ENCODE measurements at regions not wholly inside any gene's neighbourhood (a gene's known extent, or its start where the extent isn't known, plus 50 kb on each side); places are given as distances from the start of the nearest gene placed in this dataset.
"Not testable (repeated sequence)": the region's sequence is repeated elsewhere in the genome, so short reads cannot be mapped to it uniquely, and the experiment has no call there.

GRCh38 chr13:62502588-62502987 lies 1086.9 kb upstream of the PCDH20 start:
- DNase-seq: no peak

- DNase-seq: no peak
These were observed 1074.1 kb upstream of the PCDH20 start for GRCh38 chr13:62489731-62490130.

DNA sequence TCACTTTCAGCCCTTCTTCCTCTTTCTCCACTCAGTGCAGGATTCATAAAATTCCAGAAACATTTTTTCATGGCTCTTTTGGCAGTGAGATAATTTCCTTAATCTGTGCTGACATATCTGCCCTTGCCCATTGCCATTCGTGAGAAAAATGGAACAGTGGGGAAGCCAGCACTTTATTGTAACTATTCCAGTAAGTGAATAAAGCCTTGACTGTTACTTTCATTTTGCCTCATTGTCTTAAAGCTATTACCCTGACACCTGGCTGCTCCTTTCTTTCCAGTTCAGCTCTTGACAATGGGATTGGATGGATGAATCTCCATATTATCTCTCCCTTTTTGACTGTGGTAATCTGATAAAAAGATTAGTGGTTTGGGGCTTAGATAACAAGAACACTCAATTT lies 1068.1 kb upstream of the PCDH20 start:
- no peak for DNase-seq

GRCh38 chr13:62482351-62482750 lies 1066.7 kb upstream of the PCDH20 start:
- DNase-seq: no peak

- DNase-seq: no peak
These were observed 1058.2 kb upstream of the PCDH20 start for GRCh38 chr13:62473944-62474237.

GRCh38 chr13:62473190-62473943 lies 1057.7 kb upstream of the PCDH20 start:
- no peak for DNase-seq

DNA sequence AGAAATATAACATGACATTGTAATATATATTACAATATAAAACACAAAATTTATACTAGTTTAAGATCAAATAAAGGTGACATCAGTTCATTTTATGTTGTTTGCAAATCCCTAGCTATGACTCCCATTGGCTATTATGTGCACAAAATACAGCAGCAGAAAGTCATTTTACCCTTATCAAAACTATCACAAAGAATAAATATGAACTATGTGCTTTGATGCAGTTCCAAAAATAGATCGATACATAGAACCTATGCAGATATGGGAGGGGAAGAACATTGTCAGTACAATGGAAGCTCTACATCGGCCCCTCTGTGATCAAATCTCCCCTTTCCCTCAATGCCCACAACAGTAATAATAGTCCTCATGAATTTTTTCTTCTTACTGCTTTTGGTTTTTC lies 1038.1 kb upstream of the PCDH20 start:
- no peak for DNase-seq

DNA sequence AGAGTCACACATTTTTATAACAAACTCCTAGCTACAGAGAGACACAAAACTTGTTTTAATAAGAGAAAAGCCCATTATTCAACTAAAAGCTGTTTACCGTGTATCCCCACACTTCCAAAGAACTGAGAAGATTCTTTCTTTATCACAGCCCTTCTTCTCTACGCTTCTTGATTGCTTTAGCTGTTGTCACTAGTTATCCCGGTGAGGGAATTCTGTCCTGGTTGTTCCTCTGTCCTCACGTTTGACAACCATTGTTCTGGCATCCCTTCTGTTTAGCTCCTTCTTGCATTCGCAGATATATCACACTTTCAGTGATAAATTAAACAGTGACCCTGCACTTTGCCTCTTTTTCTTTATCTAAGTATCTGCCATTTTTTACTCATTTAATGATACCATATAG lies 1035.1 kb upstream of the PCDH20 start:
- no peak for DNase-seq

DNA sequence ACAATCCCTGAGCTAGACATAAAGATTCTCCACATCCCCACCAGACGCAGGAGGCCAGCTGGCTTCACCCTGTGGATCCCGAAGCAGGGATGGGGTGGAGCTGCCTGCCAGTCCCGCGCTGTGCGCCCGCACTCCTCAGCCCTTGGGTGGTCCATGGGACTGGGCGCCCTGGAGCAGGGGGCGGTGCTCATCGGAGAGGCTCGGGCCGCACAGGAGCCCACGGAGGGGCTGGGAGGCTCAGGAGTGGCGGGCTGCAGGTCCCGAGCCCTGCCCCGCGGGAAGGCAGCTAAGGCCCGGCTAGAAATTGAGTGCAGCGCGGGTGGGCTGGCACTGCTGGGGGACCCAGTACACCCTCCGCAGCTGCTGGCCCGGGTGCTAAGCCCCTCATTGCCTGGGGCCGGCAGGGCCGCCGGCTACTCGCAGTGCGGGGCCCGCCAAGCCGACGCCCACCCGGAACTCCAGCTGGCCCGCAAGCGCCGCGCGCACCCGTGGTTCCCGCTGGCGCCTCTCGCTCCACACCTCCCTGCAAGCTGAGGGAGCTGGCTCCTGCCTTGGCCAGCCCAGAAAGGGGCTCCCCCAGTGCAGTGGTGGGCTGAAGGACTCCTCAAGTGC lies 1032.2 kb upstream of the PCDH20 start:
- DNase-seq: not testable (repeated sequence)

DNA sequence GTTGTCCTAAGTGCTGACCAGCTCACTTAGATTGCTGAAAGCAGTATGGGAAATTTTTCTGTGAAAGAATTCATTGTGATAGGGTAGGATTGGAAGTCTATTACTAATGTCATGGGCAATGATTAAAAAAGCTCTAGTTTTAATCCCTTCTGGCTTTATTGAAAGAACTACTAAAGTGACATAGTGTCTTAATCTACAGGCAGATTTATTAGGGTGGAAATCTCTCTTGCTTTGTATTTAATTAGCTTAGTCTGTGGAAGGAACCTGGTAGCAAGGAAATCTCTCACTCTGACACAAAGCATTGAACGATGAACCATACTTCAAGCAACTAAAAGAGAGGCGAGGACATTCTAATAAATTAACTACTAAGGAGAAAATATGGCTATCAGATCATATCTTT lies 1029.2 kb upstream of the PCDH20 start:
- DNase-seq: no peak

DNA sequence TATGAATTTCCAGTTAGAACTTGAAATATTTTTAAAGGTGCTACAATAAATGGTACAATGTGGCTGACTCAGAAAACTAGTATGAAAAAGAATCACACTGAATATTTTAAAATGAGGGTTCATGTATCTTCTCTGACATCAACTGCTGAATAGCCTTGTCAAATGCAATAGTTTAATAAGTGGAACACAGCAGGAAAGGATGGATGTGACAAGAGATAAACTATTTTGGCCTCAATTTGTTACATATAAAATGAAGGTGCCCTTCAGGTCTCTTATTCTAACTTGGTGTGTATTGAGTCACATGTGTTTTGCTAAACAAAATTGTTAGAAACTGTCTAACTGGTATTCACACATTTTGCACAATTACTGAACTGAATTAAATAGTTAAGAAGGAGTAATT lies 1018.4 kb upstream of the PCDH20 start:
- no peak for DNase-seq

DNA sequence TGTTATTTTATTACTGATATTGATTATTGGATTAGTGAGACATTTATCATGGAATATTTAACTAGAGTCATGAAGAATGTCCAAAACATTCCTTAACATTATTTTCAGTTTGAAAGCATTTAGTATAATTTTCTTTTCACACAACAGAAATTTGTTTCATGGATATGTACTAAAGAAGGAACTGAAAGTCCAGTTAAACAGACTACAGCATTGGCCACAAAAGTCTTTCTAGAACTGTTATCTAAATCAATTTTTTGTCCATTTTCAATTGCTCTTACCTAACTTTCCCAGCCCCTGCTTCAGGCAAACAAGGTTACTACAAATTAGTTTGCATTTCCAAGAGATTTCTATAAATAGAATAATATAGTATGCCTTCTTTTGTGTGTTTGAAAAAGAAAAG lies 1018.0 kb upstream of the PCDH20 start:
- DNase-seq: no peak

DNA sequence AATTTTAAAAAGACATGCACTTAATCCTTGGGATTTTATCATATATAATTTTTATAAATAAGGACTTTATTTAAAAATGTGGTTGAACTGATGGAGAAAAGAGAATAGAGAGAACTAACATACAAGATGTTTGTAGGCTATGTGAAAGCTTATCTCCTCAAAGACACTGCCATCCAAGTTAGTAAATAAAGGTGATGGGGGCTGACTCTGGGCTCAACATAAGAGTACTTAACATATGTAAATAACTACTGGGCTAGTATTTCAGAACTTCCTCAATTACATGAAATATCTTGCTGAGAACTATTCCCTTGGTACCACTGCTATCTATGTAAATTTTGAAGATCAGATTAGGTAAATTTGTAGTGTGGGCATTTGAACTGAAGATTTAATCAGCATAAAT lies 1017.3 kb upstream of the PCDH20 start:
- no peak for DNase-seq

- no peak for DNase-seq
These were observed 1016.6 kb upstream of the PCDH20 start for GRCh38 chr13:62432295-62432694.

- no peak for DNase-seq
These were observed 1016.2 kb upstream of the PCDH20 start for GRCh38 chr13:62431852-62432251.

DNA sequence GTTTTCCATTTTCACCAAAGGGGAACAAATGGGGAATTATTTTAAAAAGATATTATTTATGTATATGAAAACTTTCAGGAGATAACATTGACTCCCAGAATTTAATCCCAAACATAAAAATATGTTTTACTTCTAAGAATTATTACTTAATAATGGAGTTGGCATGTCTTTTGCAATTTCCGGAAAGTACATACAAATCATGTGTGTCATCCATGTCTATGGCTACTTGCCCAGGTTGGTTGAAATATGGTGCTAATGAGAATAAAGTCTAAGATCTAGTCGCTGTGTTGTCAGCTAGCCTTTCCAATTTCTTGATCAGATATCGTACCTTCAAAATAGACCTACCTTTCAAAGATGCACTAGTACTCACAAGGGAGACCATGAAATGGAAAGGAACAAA lies 1003.2 kb upstream of the PCDH20 start:
- DNase-seq: no peak

GRCh38 chr13:62418376-62418775 lies 1002.7 kb upstream of the PCDH20 start:
- no peak for DNase-seq

GRCh38 chr13:62407871-62408270 lies 992.2 kb upstream of the PCDH20 start:
- DNase-seq: no peak

DNA sequence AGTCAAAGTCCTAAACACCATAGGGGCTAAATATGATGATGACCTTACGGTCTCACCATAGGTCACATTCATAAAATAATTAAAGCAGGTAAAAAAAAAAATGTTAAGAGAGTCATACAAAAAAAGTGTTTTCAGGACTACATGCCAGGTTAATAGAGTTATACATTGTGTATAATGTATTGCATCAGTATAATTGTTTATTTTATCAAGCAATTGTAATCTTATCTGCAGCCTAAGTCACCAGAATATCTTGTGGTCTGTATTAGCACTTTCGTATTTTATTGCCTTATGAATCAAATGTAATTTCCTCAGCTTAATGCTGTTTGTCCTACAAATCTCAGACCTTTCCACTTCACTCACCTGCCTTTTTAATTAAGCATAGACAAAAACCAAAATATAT lies 972.9 kb upstream of the PCDH20 start:
- no peak for DNase-seq

DNA sequence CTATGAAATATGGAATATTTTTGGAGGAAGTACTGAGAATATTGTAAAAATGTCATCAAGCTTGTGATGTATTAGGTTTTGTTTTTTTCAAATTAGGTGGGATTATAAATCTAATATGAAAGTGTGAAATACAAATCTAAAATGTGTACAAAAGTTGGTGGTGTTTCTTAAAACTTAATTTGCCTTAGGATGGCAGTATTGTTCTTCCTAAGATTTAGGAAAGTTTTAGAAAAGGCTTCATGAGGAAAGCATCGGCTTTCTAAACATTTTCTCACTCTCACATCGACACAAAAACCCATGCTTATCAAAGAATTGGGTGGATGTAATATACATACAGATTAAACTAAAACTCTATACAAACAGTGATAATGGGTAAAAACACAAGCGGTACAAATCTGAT lies 972.0 kb upstream of the PCDH20 start:
- DNase-seq: no peak

- DNase-seq: not testable (repeated sequence)
These were observed 963.6 kb upstream of the PCDH20 start for GRCh38 chr13:62379241-62379640.

DNA sequence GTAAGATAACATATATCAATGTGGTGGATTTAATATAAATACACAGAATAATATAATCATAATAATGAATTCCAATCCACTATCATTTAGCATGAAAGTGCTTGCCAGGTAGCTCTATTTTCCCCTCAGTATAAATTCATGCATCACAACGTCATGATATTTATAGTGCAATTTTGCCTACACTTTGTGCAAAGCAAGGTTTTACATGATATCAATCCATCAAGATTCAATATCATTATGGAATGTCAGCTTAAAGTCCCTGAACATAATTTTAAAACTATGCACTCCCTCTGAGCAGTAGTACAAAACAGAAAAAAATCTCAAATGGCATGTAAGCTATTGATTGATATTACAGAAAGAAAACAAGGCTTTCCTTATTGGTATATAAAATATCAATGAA lies 962.2 kb upstream of the PCDH20 start:
- no peak for DNase-seq

GRCh38 chr13:62375653-62376052 lies 960.0 kb upstream of the PCDH20 start:
- peak; percentile 75 for DNase-seq

GRCh38 chr13:62371737-62372136 lies 956.1 kb upstream of the PCDH20 start:
- DNase-seq: no peak

- DNase-seq: not testable (repeated sequence)
These were observed 952.3 kb upstream of the PCDH20 start for GRCh38 chr13:62367971-62368370.

Measured in NCI-H524 treated with DMSO at 0.1 percent for 48 hours (cell line).